ENCODE measurements at regions not wholly inside any gene's neighbourhood (a gene's known extent, or its start where the extent isn't known, plus 50 kb on each side); places are given as distances from the start of the nearest gene placed in this dataset.

- TF ChIP-seq GATA3 (IDR thresholded peaks at IDR 0.05; ENCODE audit: low read depth, low read length) (no peak), GATA2 (IDR thresholded peaks at IDR 0.05; ENCODE audit: low read depth, low read length) (no peak)
Measured at GRCh38 chr20:16119909-16120308, 453.3 kb downstream of the KIF16B start.

DNA sequence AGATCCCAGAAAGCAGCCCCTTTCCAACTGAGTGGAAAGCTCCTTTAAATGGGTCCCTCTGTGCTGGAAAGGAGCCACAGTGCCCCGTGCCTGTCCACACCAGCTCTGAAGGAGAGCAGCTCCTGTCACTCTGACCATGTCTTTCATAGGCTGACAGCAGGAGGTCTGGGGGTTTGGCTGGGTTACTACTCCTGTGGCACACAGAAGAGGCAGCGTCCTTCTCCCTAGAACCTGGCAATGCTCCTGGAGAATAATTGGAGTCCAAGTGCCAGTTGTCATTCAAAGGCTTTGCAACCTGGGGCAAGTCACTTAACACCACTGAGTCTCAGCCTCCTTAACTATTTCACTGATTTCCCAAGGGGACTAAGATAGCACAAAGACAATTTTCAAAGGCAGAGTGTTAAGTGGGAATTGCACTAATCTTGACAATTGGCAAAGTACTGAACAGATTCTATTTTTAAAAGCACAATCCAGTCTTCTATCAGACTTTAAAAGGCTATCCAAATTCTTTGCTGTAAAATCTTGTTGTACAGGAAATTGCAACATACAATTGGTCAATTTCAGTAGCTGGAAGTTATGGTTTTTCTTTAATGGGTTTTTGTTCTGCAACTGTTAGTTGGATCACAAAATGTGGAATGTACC, 457.2 kb downstream of the KIF16B start:
- TF ChIP-seq GATA2 (IDR thresholded peaks at IDR 0.05; ENCODE audit: low read depth, low read length), result no peak
- no peak for TF ChIP-seq GATA3 (IDR thresholded peaks at IDR 0.05; ENCODE audit: low read depth, low read length)

GRCh38 chr20:16113736-16114135, 459.5 kb downstream of the KIF16B start:
- TF ChIP-seq GATA3 (IDR thresholded peaks at IDR 0.05; ENCODE audit: low read depth, low read length) (no peak), GATA2 (IDR thresholded peaks at IDR 0.05; ENCODE audit: low read depth, low read length) (no peak)

GRCh38 chr20:16111852-16112412, 461.3 kb downstream of the KIF16B start:
- TF ChIP-seq GATA3 (IDR thresholded peaks at IDR 0.05; ENCODE audit: low read depth, low read length), result no peak
- no peak for TF ChIP-seq GATA2 (IDR thresholded peaks at IDR 0.05; ENCODE audit: low read depth, low read length)

- no peak for TF ChIP-seq GATA3 (IDR thresholded peaks at IDR 0.05; ENCODE audit: low read depth, low read length)
- no peak for TF ChIP-seq GATA2 (IDR thresholded peaks at IDR 0.05; ENCODE audit: low read depth, low read length)
Measured at GRCh38 chr20:16111172-16111832, 461.9 kb downstream of the KIF16B start.

DNA sequence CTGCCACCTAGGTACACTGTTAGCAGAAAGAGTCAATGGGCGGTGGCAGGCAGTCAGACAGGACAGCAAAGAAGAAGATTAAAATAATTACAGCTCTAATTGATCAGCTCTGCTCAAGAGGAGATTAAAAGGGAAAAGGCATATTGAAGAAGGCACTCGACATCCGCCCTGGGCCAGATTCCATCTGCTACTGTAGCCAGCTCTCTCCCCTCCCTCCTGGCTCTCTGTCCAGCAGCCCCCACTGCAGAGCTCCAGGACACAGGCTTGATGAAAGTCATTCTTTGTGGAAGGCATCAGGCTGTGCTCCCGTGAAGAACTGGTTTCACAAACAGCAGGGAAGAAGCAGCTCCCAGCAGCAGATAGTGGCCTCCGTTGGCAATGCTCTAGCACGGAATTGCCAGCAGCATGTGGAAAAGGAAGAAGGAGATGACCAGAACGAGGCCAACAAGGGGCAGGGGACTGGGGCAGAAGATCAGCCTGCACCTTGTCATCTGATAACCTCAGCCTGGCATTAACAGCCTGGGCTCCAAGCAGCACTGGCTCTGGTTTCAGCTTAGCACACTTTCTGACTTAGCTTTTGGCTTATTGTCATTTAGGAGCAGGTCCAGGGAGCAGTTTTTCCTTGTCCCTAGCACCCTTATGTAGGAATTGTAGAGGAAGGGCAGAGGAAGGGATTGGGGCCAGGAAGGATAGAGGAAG, 465.9 kb downstream of the KIF16B start:
- TF ChIP-seq GATA3 (IDR thresholded peaks at IDR 0.05; ENCODE audit: low read depth, low read length) (no peak), GATA2 (IDR thresholded peaks at IDR 0.05; ENCODE audit: low read depth, low read length) (no peak)

GRCh38 chr20:16106191-16106849, 466.9 kb downstream of the KIF16B start:
- TF ChIP-seq GATA3 (IDR thresholded peaks at IDR 0.05; ENCODE audit: low read depth, low read length), result no peak
- no peak for TF ChIP-seq GATA2 (IDR thresholded peaks at IDR 0.05; ENCODE audit: low read depth, low read length)

- no peak for TF ChIP-seq GATA3 (IDR thresholded peaks at IDR 0.05; ENCODE audit: low read depth, low read length)
- peak; percentile 47; the same call in 1 of the 2 replicates for TF ChIP-seq GATA2 (IDR thresholded peaks at IDR 0.05; ENCODE audit: low read depth, low read length)
Measured at GRCh38 chr20:16104783-16105182, 468.5 kb downstream of the KIF16B start.
